WI38 (cell line): ENCODE measurements at regions not wholly inside any gene's neighbourhood (a gene's known extent, or its start where the extent isn't known, plus 50 kb on each side); places are given as distances from the start of the nearest gene placed in this dataset.

Experiments used
- H3K4me3 ChIP-seq: 2 replicates; pipeline ENCODE4 v1.5.1; 2011; ENCODE audit warnings: low read depth, mild to moderate bottlenecking, control low read depth, low read length
- CTCF ChIP-seq: IDR thresholded peaks from 2 replicates; pipeline ENCODE4 v1.5.1; 2012; ENCODE audit warnings: low read depth, mild to moderate bottlenecking, control low read depth, low read length

- TF ChIP-seq CTCF, result no peak
- no peak overlapping the region for H3K4me3 ChIP-seq
These were observed 64.0 kb upstream of the FOXF1 start for GRCh38 chr16:86446279-86446678.

GRCh38 chr16:86447228-86447627, 63.1 kb upstream of the FOXF1 start:
- H3K4me3 ChIP-seq, result no peak overlapping the region
- TF ChIP-seq CTCF, result no peak

- no peak overlapping the region for H3K4me3 ChIP-seq
- TF ChIP-seq CTCF, result no peak
These were observed 61.9 kb upstream of the FOXF1 start for GRCh38 chr16:86448306-86448890.

- H3K4me3 ChIP-seq, result no peak overlapping the region
- no peak for TF ChIP-seq CTCF
These were observed 60.8 kb upstream of the FOXF1 start for GRCh38 chr16:86449446-86450095.

GRCh38 chr16:86450691-86451090, 59.6 kb upstream of the FOXF1 start:
- no peak overlapping the region for H3K4me3 ChIP-seq
- TF ChIP-seq CTCF, result no peak

GRCh38 chr16:86452451-86452850, 57.9 kb upstream of the FOXF1 start:
- no peak for TF ChIP-seq CTCF
- H3K4me3 ChIP-seq, result no peak overlapping the region

- TF ChIP-seq CTCF, result no peak
- H3K4me3 ChIP-seq, result no peak overlapping the region
These were observed 55.2 kb upstream of the FOXF1 start for GRCh38 chr16:86455116-86455515.
